ENCODE measurements at regions not wholly inside any gene's neighbourhood (a gene's known extent, or its start where the extent isn't known, plus 50 kb on each side); places are given as distances from the start of the nearest gene placed in this dataset.

DNA sequence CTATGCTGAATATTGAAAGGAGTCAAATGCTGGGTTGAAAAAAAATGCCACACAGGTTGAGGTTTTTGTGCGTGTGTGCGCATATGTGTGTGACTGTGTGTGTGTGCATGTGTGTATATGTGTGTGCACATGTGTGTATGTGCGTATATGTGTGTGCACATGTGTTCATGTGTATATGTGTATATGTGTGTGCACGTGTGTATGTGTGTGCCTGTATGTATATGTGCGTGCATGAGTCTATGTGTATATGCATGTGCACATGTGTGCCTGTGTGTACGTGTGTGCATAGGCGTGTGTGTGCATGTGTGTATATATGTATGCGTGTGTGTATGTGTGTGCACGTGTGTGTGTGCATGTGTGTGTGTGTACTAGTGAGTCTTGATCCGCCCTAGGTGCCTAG is 655.7 kb downstream of the AACS start:
- TF ChIP-seq CTCF (IDR thresholded peaks at IDR 0.05; ENCODE audit: low read depth, low read length, missing control alignments): no peak
- Histone ChIP-seq H3K27me3 (replicated peaks) (no peaks in the 10 kb centered on the region), H3K4me3 (ENCODE audit: low read depth, low read length) (no peak overlapping the region), H3K27ac (no peak overlapping the region), H3K36me3 (replicated peaks) (no peaks in the 10 kb centered on the region)
- in situ Hi-C loops (cut with HindIII; ENCODE audit: low pct_ligation_motif_present, low sequenced_read_pairs): no loop called here
- no peak for DNase-seq

DNA sequence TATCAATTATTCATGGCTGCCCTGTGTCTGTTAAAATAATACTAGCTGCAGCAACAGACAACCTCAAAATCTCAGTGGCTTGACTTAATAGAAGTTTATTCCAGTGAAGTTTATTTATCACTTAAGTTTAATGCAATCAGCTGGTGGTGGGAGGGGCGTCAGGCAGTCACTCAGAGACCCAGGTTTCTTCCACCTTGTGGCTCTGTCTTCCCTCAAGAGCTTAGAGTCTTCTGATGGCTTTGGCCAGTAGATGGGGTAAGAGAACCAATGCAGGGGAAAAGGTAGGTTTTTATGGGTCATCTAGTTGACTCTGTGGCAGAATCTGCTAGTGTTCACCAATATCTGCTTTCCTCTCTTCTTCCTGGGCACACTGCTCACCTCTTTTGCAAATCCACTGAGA is 668.9 kb downstream of the AACS start:
- no peaks in the 10 kb centered on the region for H3K27me3 ChIP-seq (replicated peaks)
- H3K4me3 ChIP-seq (ENCODE audit: low read depth, low read length): no peak overlapping the region
- H3K36me3 ChIP-seq (replicated peaks): no peaks in the 10 kb centered on the region
- in situ Hi-C loops (cut with HindIII; ENCODE audit: low pct_ligation_motif_present, low sequenced_read_pairs): no loop called here
- DNase-seq: no peak
- TF ChIP-seq CTCF (IDR thresholded peaks at IDR 0.05; ENCODE audit: low read depth, low read length, missing control alignments): no peak
- H3K27ac ChIP-seq: no peak overlapping the region

GRCh38 chr12:125738211-125738610 is 673.0 kb downstream of the AACS start:
- H3K36me3 ChIP-seq (replicated peaks): no peaks in the 10 kb centered on the region
- in situ Hi-C loops (cut with HindIII; ENCODE audit: low pct_ligation_motif_present, low sequenced_read_pairs): no loop called here
- no peak overlapping the region for H3K4me3 ChIP-seq (ENCODE audit: low read depth, low read length)
- H3K27ac ChIP-seq: no peak overlapping the region
- no peaks in the 10 kb centered on the region for H3K27me3 ChIP-seq (replicated peaks)
- DNase-seq: no peak
- no peak for TF ChIP-seq CTCF (IDR thresholded peaks at IDR 0.05; ENCODE audit: low read depth, low read length, missing control alignments)

GRCh38 chr12:125742413-125742812 is 677.2 kb downstream of the AACS start:
- Histone ChIP-seq H3K36me3 (replicated peaks) (no peaks in the 10 kb centered on the region), H3K4me3 (ENCODE audit: low read depth, low read length) (no peak overlapping the region), H3K27ac (no peak overlapping the region), H3K27me3 (replicated peaks) (no peaks in the 10 kb centered on the region)
- no peak for TF ChIP-seq CTCF (IDR thresholded peaks at IDR 0.05; ENCODE audit: low read depth, low read length, missing control alignments)
- in situ Hi-C loops (cut with HindIII; ENCODE audit: low pct_ligation_motif_present, low sequenced_read_pairs): no loop called here
- no peak for DNase-seq

DNA sequence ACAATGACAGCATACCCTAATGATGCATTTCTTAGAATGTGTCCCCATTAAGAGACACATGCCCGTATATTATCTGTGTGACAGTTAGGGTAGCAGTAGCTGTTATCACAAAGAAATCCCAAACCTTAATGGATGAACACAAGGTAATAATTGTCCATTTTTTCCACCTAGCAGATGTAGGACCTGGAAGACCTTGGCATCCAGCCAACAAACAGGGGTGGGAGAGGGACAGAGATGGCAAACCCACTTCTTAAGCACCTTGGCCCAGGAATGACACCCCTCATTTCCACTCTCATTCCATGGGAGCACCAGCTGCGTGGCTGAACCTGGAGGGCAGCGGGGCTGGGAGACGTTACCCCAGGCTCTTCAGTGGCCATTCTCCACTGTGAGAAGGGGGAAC is 679.0 kb downstream of the AACS start:
- H3K27ac ChIP-seq: no peak overlapping the region
- TF ChIP-seq CTCF (IDR thresholded peaks at IDR 0.05; ENCODE audit: low read depth, low read length, missing control alignments): no peak
- in situ Hi-C loops (cut with HindIII; ENCODE audit: low pct_ligation_motif_present, low sequenced_read_pairs): no loop called here
- no peaks in the 10 kb centered on the region for H3K36me3 ChIP-seq (replicated peaks)
- no peaks in the 10 kb centered on the region for H3K27me3 ChIP-seq (replicated peaks)
- no peak for DNase-seq
- no peak overlapping the region for H3K4me3 ChIP-seq (ENCODE audit: low read depth, low read length)

- in situ Hi-C loops (cut with HindIII; ENCODE audit: low pct_ligation_motif_present, low sequenced_read_pairs): no loop called here
- TF ChIP-seq CTCF (IDR thresholded peaks at IDR 0.05; ENCODE audit: low read depth, low read length, missing control alignments): no peak
- Histone ChIP-seq H3K27ac (no peak overlapping the region), H3K36me3 (replicated peaks) (no peaks in the 10 kb centered on the region), H3K4me3 (ENCODE audit: low read depth, low read length) (no peak overlapping the region), H3K27me3 (replicated peaks) (no peaks in the 10 kb centered on the region)
- no peak for DNase-seq
Observed at GRCh38 chr12:125755512-125755911, 690.3 kb downstream of the AACS start.
